Neuronal stem cell (in vitro differentiated cells): ENCODE measurements at regions not wholly inside any gene's neighbourhood (a gene's known extent, or its start where the extent isn't known, plus 50 kb on each side); places are given as distances from the start of the nearest gene placed in this dataset.

Experiments used
- DNase-seq: peaks from one replicate; pipeline ENCODE4 v3.0.0-alpha.2; 2013; ENCODE audit warnings: low spot score
- H2AFZ ChIP-seq: one replicate; pipeline ENCODE4 v1.6.1; 2013; ENCODE audit warnings: mild to moderate bottlenecking, low read length, inconsistent platforms
- H2AK5ac ChIP-seq: 2 replicates; pipeline ENCODE4 v1.6.1; 2013; ENCODE audit warnings: low read depth, mild to moderate bottlenecking, inconsistent platforms, low read length, moderate library complexity, mixed read lengths
- H2BK120ac ChIP-seq: 2 replicates; pipeline ENCODE4 v1.6.1; 2013; ENCODE audit warnings: low read depth, mild to moderate bottlenecking, inconsistent platforms, low read length, moderate library complexity, mixed read lengths
- H2BK12ac ChIP-seq: one replicate; pipeline ENCODE4 v1.6.1; 2013; ENCODE audit warnings: low read length, inconsistent platforms
- H2BK15ac ChIP-seq: 2 replicates; pipeline ENCODE4 v1.6.1; 2013; ENCODE audit warnings: mild to moderate bottlenecking, low read length, inconsistent platforms, mixed read lengths
- H2BK5ac ChIP-seq: one replicate; pipeline ENCODE4 v1.6.1; 2013; ENCODE audit warnings: inconsistent platforms, mild to moderate bottlenecking, low read length, moderate library complexity
- H3K14ac ChIP-seq: one replicate; pipeline ENCODE4 v1.6.1; 2013; ENCODE audit warnings: low read length, inconsistent platforms
- H3K18ac ChIP-seq: 2 replicates; pipeline ENCODE4 v1.6.1; 2013; ENCODE audit warnings: low read length, inconsistent platforms
- H3K23ac ChIP-seq: 2 replicates; pipeline ENCODE4 v1.6.1; 2013; ENCODE audit warnings: low read depth, mild to moderate bottlenecking, mixed read lengths, low read length, inconsistent platforms; ENCODE audit not compliant: poor library complexity
- H3K27ac ChIP-seq: replicated peaks from 3 replicates; pipeline ENCODE4 v1.5.1; 2013; ENCODE audit warnings: low read length, inconsistent platforms
- H3K27me3 ChIP-seq, 3 experiments: 2 replicates each; pipeline ENCODE4 v1.6.1; 2013; ENCODE audit warnings: low read length in 3 of 3, mild to moderate bottlenecking in 2 of 3, inconsistent platforms in 1 of 3, low read depth in 1 of 3, mixed read lengths in 1 of 3, moderate library complexity in 1 of 3; ENCODE audit not compliant: control insufficient read depth in 3 of 3, insufficient read depth in 3 of 3
- H3K36me3 ChIP-seq, 2 donors: replicated peaks in 1 of 2; 2 replicates each; pipeline ENCODE4 v1.6.1; 2013; ENCODE audit warnings: low read length in 2 of 2; ENCODE audit not compliant: control insufficient read depth in 2 of 2, insufficient read depth in 2 of 2
- H3K4ac ChIP-seq: 2 replicates; pipeline ENCODE4 v1.6.1; 2013; ENCODE audit warnings: inconsistent platforms, mild to moderate bottlenecking, low read length, moderate library complexity
- H3K4me1 ChIP-seq, 2 donors: 1 replicate in 1 of 2; 2 replicates in 1 of 2; pipeline ENCODE4 v1.6.1; 2013; ENCODE audit warnings: low read length in 2 of 2, low read depth in 1 of 2; ENCODE audit not compliant: control insufficient read depth in 2 of 2, insufficient read depth in 1 of 2
- H3K4me2 ChIP-seq: one replicate; pipeline ENCODE4 v1.6.1; 2013; ENCODE audit warnings: mild to moderate bottlenecking, low read length, inconsistent platforms; ENCODE audit not compliant: insufficient read depth, poor library complexity, severe bottlenecking
- H3K4me3 ChIP-seq, 2 donors: 2 replicates each; pipeline ENCODE4 v1.5.1; 2013; ENCODE audit warnings: low read length in 2 of 2, mild to moderate bottlenecking in 2 of 2, inconsistent platforms in 1 of 2, moderate library complexity in 1 of 2
- H3K79me1 ChIP-seq: one replicate; pipeline ENCODE4 v1.6.1; 2013; ENCODE audit warnings: low read depth, mild to moderate bottlenecking, inconsistent platforms, low read length, moderate library complexity
- H3K9ac ChIP-seq: one replicate; pipeline ENCODE4 v1.6.1; 2013; ENCODE audit warnings: mild to moderate bottlenecking, low read depth, low read length, inconsistent platforms; ENCODE audit not compliant: poor library complexity
- H3K9me3 ChIP-seq, 2 donors: replicated peaks in 1 of 2; 2 replicates each; pipeline versions ENCODE3 to v1.6.1; 2013; ENCODE audit warnings: low read length in 2 of 2, mild to moderate bottlenecking in 2 of 2, inconsistent platforms in 1 of 2, low read depth in 1 of 2, mixed read lengths in 1 of 2, moderate library complexity in 1 of 2; ENCODE audit not compliant: control insufficient read depth in 2 of 2, insufficient read depth in 1 of 2
- H4K8ac ChIP-seq: one replicate; pipeline ENCODE4 v1.6.1; 2013; ENCODE audit warnings: low read depth, mild to moderate bottlenecking, inconsistent platforms, low read length, moderate library complexity
- H4K91ac ChIP-seq: one replicate; pipeline ENCODE4 v1.6.1; 2013; ENCODE audit warnings: low read length, low read depth, mild to moderate bottlenecking, inconsistent platforms; ENCODE audit not compliant: poor library complexity
- WGBS, 2 donors: extraction: QIAGEN DNeasy Blood & Tissue Kit; methylation state at CpG; one replicate each; pipeline ENCODE4 v1.1.7; 2013; ENCODE audit warnings: missing lambda C conversion rate in 2 of 2, mixed read lengths in 1 of 2; ENCODE audit not compliant: insufficient read length in 2 of 2, insufficient replicate concordance in 1 of 2; ENCODE audit errors: extremely low coverage in 2 of 2; 5-methylcytosine and 5-hydroxymethylcytosine counted together

GRCh38 chr15:46456456-46456855, 821.6 kb downstream of the SQOR start:
- Histone ChIP-seq H3K14ac (no peak overlapping the region), H3K4me2 (no peak overlapping the region), H3K9me3 (no peaks in the 10 kb centered on the region), H4K8ac (no peak overlapping the region), H3K4me3 (no peak overlapping the region), H3K36me3 (no peaks in the 10 kb centered on the region), H3K4me1 (no peaks in the 10 kb centered on the region), H3K4ac (no peak overlapping the region), H3K27me3 (no peaks in the 10 kb centered on the region), H2AFZ (no peak overlapping the region), H2AK5ac (no peak overlapping the region), H3K9ac (no peak overlapping the region), H3K23ac (no peak overlapping the region), H4K91ac (no peak overlapping the region), H3K27ac (no peak overlapping the region), H2BK15ac (no peak overlapping the region), H3K18ac (no peak overlapping the region), H2BK120ac (no peak overlapping the region), H3K79me1 (no peaks in the 10 kb centered on the region), H2BK5ac (no peak overlapping the region), H2BK12ac (no peak overlapping the region)
- no peak for DNase-seq
- no CpG with 5 or more reads among the region's 2 CpGs for WGBS, 2 donors

DNA sequence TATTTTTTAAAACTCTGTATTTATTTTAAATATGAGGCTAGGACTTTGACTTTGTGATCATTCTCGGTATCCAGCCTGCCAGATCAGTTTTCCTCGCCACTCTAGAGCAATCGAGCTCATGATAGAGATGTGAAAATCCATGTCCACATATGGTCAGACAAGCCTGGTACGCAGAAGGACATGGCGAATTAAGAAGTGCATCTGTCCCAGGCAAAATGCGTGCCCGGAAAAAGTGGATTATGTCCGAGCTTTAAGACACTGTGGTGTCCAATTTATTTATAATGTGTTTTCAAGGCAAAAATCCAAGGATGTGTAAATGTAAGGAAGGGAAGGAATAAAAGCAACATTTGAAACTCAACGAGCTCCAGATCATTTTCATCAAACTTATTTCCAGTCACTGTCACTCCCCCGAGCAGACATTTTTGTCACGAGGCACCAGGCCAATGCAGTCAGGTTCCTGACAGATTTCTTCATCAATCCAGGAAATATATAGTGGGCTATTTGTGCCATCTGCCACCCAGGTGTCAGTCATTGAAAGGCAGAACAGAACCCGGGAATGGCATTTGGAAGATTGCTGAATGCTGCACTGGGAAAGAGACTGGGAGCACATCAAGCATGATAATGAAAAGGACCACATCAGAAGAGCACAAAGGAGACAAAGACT, 825.7 kb downstream of the SQOR start:
- Histone ChIP-seq H2BK12ac (no peak overlapping the region), H2AFZ (no peak overlapping the region), H2AK5ac (no peak overlapping the region), H3K18ac (no peak overlapping the region), H3K14ac (no peak overlapping the region), H3K36me3 (no peaks in the 10 kb centered on the region), H3K4me1 (no peaks in the 10 kb centered on the region), H3K4me3 (no peak overlapping the region), H3K79me1 (no peaks in the 10 kb centered on the region), H2BK15ac (no peak overlapping the region), H3K4ac (no peak overlapping the region), H2BK5ac (no peak overlapping the region), H2BK120ac (no peak overlapping the region), H3K9me3 (no peaks in the 10 kb centered on the region), H3K27me3 (no peaks in the 10 kb centered on the region), H4K91ac (no peak overlapping the region), H3K27ac (no peak overlapping the region), H3K4me2 (no peak overlapping the region), H4K8ac (no peak overlapping the region), H3K23ac (no peak overlapping the region), H3K9ac (no peak overlapping the region)
- DNase-seq, result no peak
- no CpG with 5 or more reads among the region's 12 CpGs for WGBS, 2 donors

DNA sequence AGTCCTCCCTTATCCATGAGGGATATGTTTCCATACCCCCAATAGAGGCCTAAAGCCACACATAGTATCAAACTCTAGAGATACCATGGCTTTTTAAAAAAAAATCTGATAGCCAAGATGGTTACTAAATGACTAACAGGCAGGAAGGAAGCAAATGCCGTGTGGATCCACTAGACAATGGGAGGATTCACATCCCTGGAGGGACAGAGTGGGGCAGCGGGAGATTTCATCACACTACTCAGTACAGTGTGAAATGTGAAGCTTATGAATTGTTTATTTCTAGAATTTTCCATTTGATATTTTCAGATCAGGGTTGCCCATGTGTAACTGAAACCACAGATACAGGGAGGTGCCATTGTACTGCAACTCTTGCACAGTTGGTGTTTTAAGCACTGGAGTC, 826.6 kb downstream of the SQOR start:
- Histone ChIP-seq H3K27ac (no peak overlapping the region), H2BK120ac (no peak overlapping the region), H3K27me3 (no peaks in the 10 kb centered on the region), H2BK15ac (no peak overlapping the region), H3K4me2 (no peak overlapping the region), H3K4me3 (no peak overlapping the region), H3K4me1 (no peaks in the 10 kb centered on the region), H3K9ac (no peak overlapping the region), H3K23ac (no peak overlapping the region), H3K4ac (no peak overlapping the region), H3K14ac (no peak overlapping the region), H2BK5ac (no peak overlapping the region), H4K91ac (no peak overlapping the region), H3K9me3 (no peaks in the 10 kb centered on the region), H2BK12ac (no peak overlapping the region), H2AFZ (peak overlapping the region; percentile 21), H4K8ac (no peak overlapping the region), H3K18ac (no peak overlapping the region), H3K79me1 (no peaks in the 10 kb centered on the region), H3K36me3 (no peaks in the 10 kb centered on the region), H2AK5ac (no peak overlapping the region)
- WGBS, 2 donors, result no CpG with 5 or more reads among the region's 2 CpGs
- no peak for DNase-seq

GRCh38 chr15:46467041-46467440, 832.2 kb downstream of the SQOR start:
- Histone ChIP-seq H2AK5ac (no peak overlapping the region), H3K36me3 (no peaks in the 10 kb centered on the region), H4K91ac (no peak overlapping the region), H3K9me3 (no peaks in the 10 kb centered on the region), H3K27ac (no peak overlapping the region), H3K23ac (no peak overlapping the region), H2BK120ac (no peak overlapping the region), H3K4me2 (no peak overlapping the region), H2BK12ac (no peak overlapping the region), H2AFZ (no peak overlapping the region), H2BK15ac (no peak overlapping the region), H3K14ac (no peak overlapping the region), H3K4me3 (no peak overlapping the region), H4K8ac (no peak overlapping the region), H3K27me3 (no peaks in the 10 kb centered on the region), H3K79me1 (no peaks in the 10 kb centered on the region), H3K4ac (no peak overlapping the region), H3K4me1 (no peaks in the 10 kb centered on the region), H2BK5ac (no peak overlapping the region), H3K9ac (no peak overlapping the region), H3K18ac (no peak overlapping the region)
- no peak for DNase-seq
- WGBS, 2 donors, result no CpG with 5 or more reads among the region's 1 CpG
